Effector memory CD4-positive, alpha-beta T cell (primary cell): ENCODE measurements at regions not wholly inside any gene's neighbourhood (a gene's known extent, or its start where the extent isn't known, plus 50 kb on each side); places are given as distances from the start of the nearest gene placed in this dataset.

Experiments
- DNase-seq, 3 donors: peaks; one replicate each; pipeline ENCODE4 v3.0.0-alpha.2; 2020
- H3K27ac ChIP-seq: 2 replicates; pipeline ENCODE4 v1.7.0; 2013; ENCODE audit warnings: mild to moderate bottlenecking, low read length, moderate library complexity; ENCODE audit not compliant: insufficient read depth, poor library complexity, severe bottlenecking
- H3K27me3 ChIP-seq: replicated peaks from 2 replicates; pipeline ENCODE4 v1.7.0; 2013; ENCODE audit warnings: mild to moderate bottlenecking, low read length; ENCODE audit not compliant: insufficient read depth, control insufficient read depth, poor library complexity, severe bottlenecking
- H3K36me3 ChIP-seq: 2 replicates; pipeline ENCODE4 v1.7.0; 2013; ENCODE audit warnings: mild to moderate bottlenecking, low read length, moderate library complexity; ENCODE audit not compliant: control insufficient read depth, insufficient read depth
- H3K4me1 ChIP-seq: 2 replicates; pipeline ENCODE4 v1.7.0; 2013; ENCODE audit warnings: low read length, mild to moderate bottlenecking; ENCODE audit not compliant: control insufficient read depth, insufficient read depth, poor library complexity, severe bottlenecking
- H3K4me3 ChIP-seq: 2 replicates; pipeline ENCODE4 v1.7.0; 2013; ENCODE audit warnings: low read length, low read depth, mild to moderate bottlenecking; ENCODE audit not compliant: insufficient read depth, poor library complexity, severe bottlenecking
- H3K9me3 ChIP-seq: 2 replicates; pipeline ENCODE4 v1.7.0; 2013; ENCODE audit warnings: mild to moderate bottlenecking, low read length, moderate library complexity; ENCODE audit not compliant: control insufficient read depth

DNA sequence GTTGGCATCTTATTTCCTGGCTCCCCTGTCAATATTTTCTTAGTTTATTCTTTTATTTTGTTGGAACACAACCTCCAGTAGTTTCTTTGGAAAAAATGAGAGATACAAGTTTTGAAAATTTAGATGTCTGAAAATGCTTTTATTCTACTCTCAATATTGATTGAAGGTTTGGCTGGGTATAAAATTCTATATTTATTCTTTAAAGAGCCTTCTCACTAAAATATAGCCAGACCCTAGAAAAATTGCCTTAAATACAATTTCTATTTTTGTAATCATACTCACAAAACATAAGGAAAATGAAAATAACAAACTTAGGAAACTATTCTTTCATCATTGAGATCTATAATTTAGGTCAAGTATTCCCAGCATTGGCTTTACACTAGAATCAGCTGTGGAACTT, 103.7 kb downstream of the CYP26B1 start:
- H3K4me3 ChIP-seq = no peak overlapping the region
- H3K4me1 ChIP-seq = no peaks in the 10 kb centered on the region
- DNase-seq = no peak
- H3K9me3 ChIP-seq = no peaks in the 10 kb centered on the region
- no peaks in the 10 kb centered on the region for H3K27me3 ChIP-seq
- H3K36me3 ChIP-seq = no peaks in the 10 kb centered on the region
- H3K27ac ChIP-seq = no peak overlapping the region

DNA sequence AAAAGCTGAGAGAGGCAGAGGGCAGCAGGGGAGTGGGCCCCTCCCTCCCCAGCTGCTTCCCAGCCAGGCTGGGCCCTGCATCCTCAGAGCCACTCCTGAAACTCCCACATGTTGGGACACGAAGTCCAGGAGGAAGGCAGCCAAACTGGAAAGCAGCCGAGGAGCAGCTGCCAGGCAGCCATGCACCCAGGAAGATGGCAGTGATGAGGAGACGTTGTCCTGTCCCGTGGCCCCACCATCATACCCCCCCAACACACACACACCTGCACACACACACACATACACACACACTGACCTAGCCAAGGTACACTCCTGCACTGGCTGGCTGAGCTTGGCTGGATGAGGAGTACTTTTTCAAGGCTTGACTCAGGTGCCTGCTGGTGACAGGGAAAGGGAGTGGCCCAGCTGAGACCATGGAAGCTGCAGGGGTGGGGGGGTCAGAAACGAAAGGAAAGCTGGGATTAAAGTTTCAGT, 106.0 kb downstream of the CYP26B1 start:
- Histone ChIP-seq H3K27ac (no peak overlapping the region), H3K27me3 (no peaks in the 10 kb centered on the region), H3K9me3 (no peaks in the 10 kb centered on the region), H3K4me1 (no peaks in the 10 kb centered on the region), H3K4me3 (no peak overlapping the region), H3K36me3 (no peaks in the 10 kb centered on the region)
- DNase-seq = no peak

DNA sequence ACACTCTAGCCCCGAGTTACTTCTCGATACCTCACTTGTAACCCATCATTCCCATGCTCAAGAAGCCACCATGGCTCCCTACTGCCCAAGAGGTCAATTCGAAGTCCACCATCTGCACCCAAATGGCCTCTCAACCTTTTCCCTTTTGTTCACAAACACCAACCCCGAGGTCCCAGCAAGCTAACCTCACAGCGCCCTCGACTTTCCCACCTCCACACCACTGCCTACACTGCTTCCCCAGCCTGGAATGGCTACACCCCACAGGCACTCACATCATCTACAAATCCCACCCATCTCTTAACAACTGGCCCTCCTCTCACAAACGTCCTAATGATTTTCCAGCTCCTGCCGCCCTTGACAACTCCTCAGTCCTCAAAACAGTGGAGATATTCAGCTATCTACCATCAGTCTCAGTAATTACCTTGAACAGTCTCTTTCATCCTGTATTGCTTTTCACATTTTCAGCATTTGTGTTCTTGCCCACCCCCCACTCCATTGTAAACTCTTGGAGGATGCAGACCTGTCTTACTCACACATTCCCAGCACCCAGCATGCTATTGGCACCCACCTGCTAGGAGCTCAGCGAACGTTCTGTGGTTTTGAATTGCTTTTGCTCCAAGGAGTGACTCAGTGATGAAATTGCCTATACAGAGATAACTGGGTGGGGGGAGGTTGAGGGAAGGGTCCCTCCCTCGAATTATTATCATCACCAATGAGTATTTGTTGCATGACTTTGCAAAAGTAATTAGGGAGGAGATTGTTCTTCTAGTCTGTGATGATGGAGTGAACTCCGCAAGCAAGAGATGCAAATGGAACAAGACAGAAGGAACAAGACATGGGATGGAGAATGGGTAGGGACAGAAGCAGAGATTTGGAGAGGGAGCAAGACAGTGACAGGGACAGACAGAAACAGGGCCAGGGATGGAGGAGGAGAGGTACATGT, 106.8 kb downstream of the CYP26B1 start:
- H3K27ac ChIP-seq = no peak overlapping the region
- DNase-seq = no peak
- H3K27me3 ChIP-seq = no peaks in the 10 kb centered on the region
- no peak overlapping the region for H3K4me3 ChIP-seq
- H3K4me1 ChIP-seq = no peaks in the 10 kb centered on the region
- no peaks in the 10 kb centered on the region for H3K36me3 ChIP-seq
- H3K9me3 ChIP-seq = no peaks in the 10 kb centered on the region

DNA sequence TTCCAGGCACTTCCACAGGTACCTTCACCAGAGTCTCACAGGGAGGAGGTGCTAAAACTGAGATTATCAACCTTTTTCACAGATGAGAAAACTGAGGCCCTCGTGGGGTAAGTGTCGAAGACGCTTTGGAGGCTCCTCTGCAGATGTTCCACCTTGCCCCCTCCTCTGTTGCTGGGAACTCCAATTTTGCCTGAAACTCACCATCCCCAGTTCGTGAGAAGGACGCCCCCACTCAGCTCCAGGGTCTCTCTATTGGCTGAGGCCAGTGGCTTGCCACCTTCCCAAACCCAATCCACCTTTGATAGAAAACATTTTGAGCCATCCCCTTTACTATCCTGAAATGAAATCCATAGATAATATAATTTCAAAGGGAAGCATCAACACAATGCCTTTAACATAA, 109.1 kb downstream of the CYP26B1 start:
- no peak overlapping the region for H3K4me3 ChIP-seq
- no peak for DNase-seq
- H3K27me3 ChIP-seq = no peaks in the 10 kb centered on the region
- no peaks in the 10 kb centered on the region for H3K4me1 ChIP-seq
- no peaks in the 10 kb centered on the region for H3K9me3 ChIP-seq
- H3K36me3 ChIP-seq = no peaks in the 10 kb centered on the region
- H3K27ac ChIP-seq = no peak overlapping the region

DNA sequence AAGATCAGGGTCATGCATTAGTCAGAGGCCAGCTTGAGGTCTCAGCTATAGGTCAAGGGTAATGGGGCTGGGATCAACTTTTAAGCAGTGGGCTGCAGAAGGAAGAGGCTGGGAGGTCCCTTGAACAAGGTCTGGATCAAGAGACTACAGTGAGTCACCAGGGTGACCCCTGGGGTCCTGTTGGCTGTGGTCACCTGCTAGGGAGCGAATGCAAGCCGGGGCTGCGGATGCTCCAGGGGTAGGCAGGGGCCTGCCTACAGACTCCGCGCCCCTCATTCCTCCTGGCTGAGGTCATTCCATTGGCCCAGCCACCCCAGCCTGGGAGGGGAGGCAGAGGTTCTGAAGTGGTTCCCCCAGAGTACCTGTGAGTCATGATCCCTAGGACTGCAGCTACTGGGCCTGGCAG, 110.4 kb downstream of the CYP26B1 start:
- no peaks in the 10 kb centered on the region for H3K4me1 ChIP-seq
- no peak for DNase-seq
- no peaks in the 10 kb centered on the region for H3K9me3 ChIP-seq
- H3K27me3 ChIP-seq = no peaks in the 10 kb centered on the region
- H3K27ac ChIP-seq = no peak overlapping the region
- no peak overlapping the region for H3K4me3 ChIP-seq
- no peaks in the 10 kb centered on the region for H3K36me3 ChIP-seq

DNA sequence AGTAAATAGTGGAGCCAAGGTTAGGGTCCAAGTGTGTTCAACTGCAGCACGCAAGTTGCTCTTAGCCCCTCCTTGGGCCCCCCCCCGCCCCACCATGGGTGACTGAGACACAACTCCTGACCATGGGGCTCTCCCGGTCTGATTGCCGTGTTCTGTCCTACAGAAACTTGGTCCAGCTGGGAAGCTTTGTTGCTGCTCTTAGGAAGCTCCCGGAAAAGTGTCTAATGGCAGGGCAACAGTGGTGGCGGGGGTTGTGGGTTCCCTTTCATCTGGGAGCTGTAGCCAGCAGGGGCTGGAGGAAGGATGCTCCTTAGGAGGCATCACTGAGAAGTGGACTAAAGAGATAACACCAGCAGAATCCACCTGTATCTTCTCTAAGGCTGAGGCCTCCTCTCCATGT, 111.1 kb downstream of the CYP26B1 start:
- Histone ChIP-seq H3K4me1 (no peaks in the 10 kb centered on the region), H3K9me3 (no peaks in the 10 kb centered on the region), H3K27me3 (no peaks in the 10 kb centered on the region), H3K27ac (no peak overlapping the region), H3K4me3 (no peak overlapping the region), H3K36me3 (no peaks in the 10 kb centered on the region)
- DNase-seq = no peak

- Histone ChIP-seq H3K4me3 (no peak overlapping the region), H3K27me3 (no peaks in the 10 kb centered on the region), H3K27ac (no peak overlapping the region), H3K9me3 (no peaks in the 10 kb centered on the region), H3K4me1 (no peaks in the 10 kb centered on the region), H3K36me3 (no peaks in the 10 kb centered on the region)
- DNase-seq = no peak
These were observed 111.5 kb downstream of the CYP26B1 start for GRCh38 chr2:72036173-72036545.

DNA sequence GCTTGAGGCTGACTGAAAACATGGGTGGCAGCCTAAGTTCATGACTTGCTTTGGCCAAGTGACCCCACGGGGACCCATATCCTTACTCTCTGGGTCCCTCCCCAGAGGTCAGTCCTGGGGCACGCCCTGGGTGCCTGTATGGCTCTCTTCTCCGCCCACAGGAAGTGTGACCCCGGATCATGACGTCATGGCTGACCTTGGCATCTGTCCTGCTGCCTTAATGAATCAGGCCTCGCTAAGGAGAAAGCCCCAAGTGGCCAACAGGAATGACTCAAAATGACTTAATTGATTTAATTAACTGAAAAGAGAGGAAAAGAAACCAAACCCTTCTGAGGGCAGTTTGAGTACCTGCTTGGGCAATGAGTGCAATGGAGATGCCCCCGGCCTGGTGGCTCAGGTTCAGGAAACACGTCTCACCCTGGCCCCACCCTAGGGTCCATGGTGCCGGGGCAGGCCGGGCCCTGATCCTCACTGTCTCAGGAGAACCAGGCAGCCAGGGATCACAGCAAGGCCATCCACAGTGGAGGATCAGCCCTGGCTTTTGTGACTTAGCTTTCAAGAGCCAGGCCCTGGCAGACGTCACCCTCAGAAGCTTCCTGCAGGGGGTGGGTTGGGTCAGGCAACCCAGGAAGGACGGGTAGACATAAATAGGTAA, 112.0 kb downstream of the CYP26B1 start:
- no peak overlapping the region for H3K27ac ChIP-seq
- no peak overlapping the region for H3K4me3 ChIP-seq
- no peaks in the 10 kb centered on the region for H3K27me3 ChIP-seq
- H3K9me3 ChIP-seq = no peaks in the 10 kb centered on the region
- no peak for DNase-seq
- H3K4me1 ChIP-seq = no peaks in the 10 kb centered on the region
- H3K36me3 ChIP-seq = no peaks in the 10 kb centered on the region

GRCh38 chr2:72034353-72035095, 113.1 kb downstream of the CYP26B1 start:
- no peak for DNase-seq
- H3K27me3 ChIP-seq = no peaks in the 10 kb centered on the region
- no peak overlapping the region for H3K4me3 ChIP-seq
- no peaks in the 10 kb centered on the region for H3K9me3 ChIP-seq
- H3K27ac ChIP-seq = no peak overlapping the region
- H3K4me1 ChIP-seq = no peaks in the 10 kb centered on the region
- H3K36me3 ChIP-seq = no peaks in the 10 kb centered on the region

GRCh38 chr2:72033636-72034035, 114.0 kb downstream of the CYP26B1 start:
- H3K27ac ChIP-seq = no peak overlapping the region
- no peak overlapping the region for H3K4me3 ChIP-seq
- no peaks in the 10 kb centered on the region for H3K9me3 ChIP-seq
- DNase-seq = no peak
- H3K27me3 ChIP-seq = no peaks in the 10 kb centered on the region
- no peaks in the 10 kb centered on the region for H3K4me1 ChIP-seq
- no peaks in the 10 kb centered on the region for H3K36me3 ChIP-seq
